Uterus (tissue), 3 donors: ENCODE measurements at regions not wholly inside any gene's neighbourhood (a gene's known extent, or its start where the extent isn't known, plus 50 kb on each side); places are given as distances from the start of the nearest gene placed in this dataset.
"Not testable (repeated sequence)": the region's sequence is repeated elsewhere in the genome, so short reads cannot be mapped to it uniquely, and the experiment has no call there.

Experiments
- DNase-seq, 2 donors: peaks; one replicate each; pipeline ENCODE4 v3.0.0-alpha.2; 2019 to 2020
- H3K27ac ChIP-seq, 2 donors: fragments of 200-600 bp; sonication (generic); 1 replicate in 1 of 2; 2 replicates in 1 of 2; pipeline ENCODE4 v1.5.1; 2016 to 2018
- H3K27me3 ChIP-seq, 2 donors: fragments of 200-600 bp; sonication (generic); one replicate each; pipeline ENCODE4 v1.5.1; 2018 to 2019; ENCODE audit warnings: control low read depth in 1 of 2
- H3K36me3 ChIP-seq, 2 donors: fragments of 200-600 bp; sonication (generic); one replicate each; pipeline ENCODE4 v1.5.1; 2019; ENCODE audit warnings: control low read depth in 1 of 2
- H3K4me1 ChIP-seq, 2 donors: fragments of 200-600 bp; sonication (generic); one replicate each; pipeline ENCODE4 v1.5.1; 2018 to 2019; ENCODE audit warnings: control low read depth in 1 of 2
- H3K4me3 ChIP-seq, 2 donors: fragments of 200-600 bp; sonication (generic); 1 replicate in 1 of 2; 2 replicates in 1 of 2; pipeline ENCODE4 v1.5.1; 2018 to 2019; ENCODE audit warnings: mild to moderate bottlenecking in 1 of 2
- H3K9me3 ChIP-seq, 2 donors: fragments of 200-600 bp; sonication (generic); one replicate each; pipeline ENCODE4 v1.5.1; 2019; ENCODE audit warnings: control low read depth in 1 of 2
- POLR2A ChIP-seq, 2 donors: fragments of 450-650 bp; IDR thresholded peaks; one replicate each; pipeline ENCODE4 v1.6.1; 2016; ENCODE audit warnings: antibody characterized with exemption in 2 of 2, mild to moderate bottlenecking in 1 of 2, moderate library complexity in 1 of 2
- intact Hi-C: fragments of 100-400 bp; cut with DNase I; formaldehyde crosslinking; loops from one replicate; pipeline ENCODE4 v1.15.1; 2023; ENCODE audit warnings: low total_unique reads
- TF ChIP-seq, protein P1 (sequence below), 4 experiments: fragments of 200-600 bp in 2 of 4; fragments of 450-650 bp in 2 of 4; sonication (generic) in 2 of 4; IDR thresholded peaks; one replicate each; pipeline ENCODE4 v1.5.1; 2016 to 2019; ENCODE audit warnings: antibody characterized with exemption in 4 of 4, mild to moderate bottlenecking in 2 of 4, moderate library complexity in 1 of 4
- donor health status: DM: yes; HTN: yes; CAD: no.

DNA sequence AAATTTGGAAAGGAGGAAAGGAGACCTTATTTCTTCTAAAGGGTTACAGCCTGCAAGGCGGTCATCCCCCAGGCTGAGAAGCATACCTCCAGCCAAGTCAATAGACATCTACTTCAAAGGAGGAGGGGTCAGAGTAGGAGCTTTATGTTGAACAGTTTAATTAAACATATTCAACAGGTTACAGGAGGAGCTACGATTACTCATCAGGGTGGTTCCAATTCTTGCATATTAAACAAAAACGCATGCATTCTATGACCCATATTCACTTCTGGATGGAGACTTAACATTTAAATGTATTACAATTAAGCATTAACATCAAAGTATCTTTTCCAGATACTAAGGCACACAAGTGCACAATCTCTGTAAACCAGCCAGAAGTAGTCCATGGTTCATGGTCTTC lies 1955.0 kb downstream of the PCDH9 start:
- no peak overlapping the region for H3K4me3 ChIP-seq
- H3K4me1 ChIP-seq, result no peaks in the 10 kb centered on the region
- no peak for DNase-seq
- no peaks in the 10 kb centered on the region for H3K27me3 ChIP-seq
- TF ChIP-seq, protein P1, sequence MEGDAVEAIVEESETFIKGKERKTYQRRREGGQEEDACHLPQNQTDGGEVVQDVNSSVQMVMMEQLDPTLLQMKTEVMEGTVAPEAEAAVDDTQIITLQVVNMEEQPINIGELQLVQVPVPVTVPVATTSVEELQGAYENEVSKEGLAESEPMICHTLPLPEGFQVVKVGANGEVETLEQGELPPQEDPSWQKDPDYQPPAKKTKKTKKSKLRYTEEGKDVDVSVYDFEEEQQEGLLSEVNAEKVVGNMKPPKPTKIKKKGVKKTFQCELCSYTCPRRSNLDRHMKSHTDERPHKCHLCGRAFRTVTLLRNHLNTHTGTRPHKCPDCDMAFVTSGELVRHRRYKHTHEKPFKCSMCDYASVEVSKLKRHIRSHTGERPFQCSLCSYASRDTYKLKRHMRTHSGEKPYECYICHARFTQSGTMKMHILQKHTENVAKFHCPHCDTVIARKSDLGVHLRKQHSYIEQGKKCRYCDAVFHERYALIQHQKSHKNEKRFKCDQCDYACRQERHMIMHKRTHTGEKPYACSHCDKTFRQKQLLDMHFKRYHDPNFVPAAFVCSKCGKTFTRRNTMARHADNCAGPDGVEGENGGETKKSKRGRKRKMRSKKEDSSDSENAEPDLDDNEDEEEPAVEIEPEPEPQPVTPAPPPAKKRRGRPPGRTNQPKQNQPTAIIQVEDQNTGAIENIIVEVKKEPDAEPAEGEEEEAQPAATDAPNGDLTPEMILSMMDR (IDR thresholded peaks at IDR 0.05), result no peak
- TF ChIP-seq POLR2A (IDR thresholded peaks at IDR 0.05), result no peak
- H3K36me3 ChIP-seq, result no peaks in the 10 kb centered on the region
- no peak overlapping the region for H3K27ac ChIP-seq
- intact Hi-C loops, result no loop called here
- no peaks in the 10 kb centered on the region for H3K9me3 ChIP-seq

- H3K27me3 ChIP-seq, H3K9me3 ChIP-seq, H3K36me3 ChIP-seq, intact Hi-C loops, H3K27ac ChIP-seq, H3K4me1 ChIP-seq, H3K4me3 ChIP-seq, DNase-seq: not testable (repeated sequence)
These were observed 1956.2 kb downstream of the PCDH9 start for GRCh38 chr13:65273811-65274420.

- H3K27me3 ChIP-seq, result no peaks in the 10 kb centered on the region
- TF ChIP-seq, protein P1 (IDR thresholded peaks at IDR 0.05), result no peak
- no peak for TF ChIP-seq POLR2A (IDR thresholded peaks at IDR 0.05)
- H3K27ac ChIP-seq, result no peak overlapping the region
- H3K9me3 ChIP-seq, result no peaks in the 10 kb centered on the region
- DNase-seq, result no peak
- no peaks in the 10 kb centered on the region for H3K4me1 ChIP-seq
- H3K4me3 ChIP-seq, result no peak overlapping the region
- no peaks in the 10 kb centered on the region for H3K36me3 ChIP-seq
- intact Hi-C loops, result no loop called here
These were observed 1962.1 kb downstream of the PCDH9 start for GRCh38 chr13:65268009-65268408.

DNA sequence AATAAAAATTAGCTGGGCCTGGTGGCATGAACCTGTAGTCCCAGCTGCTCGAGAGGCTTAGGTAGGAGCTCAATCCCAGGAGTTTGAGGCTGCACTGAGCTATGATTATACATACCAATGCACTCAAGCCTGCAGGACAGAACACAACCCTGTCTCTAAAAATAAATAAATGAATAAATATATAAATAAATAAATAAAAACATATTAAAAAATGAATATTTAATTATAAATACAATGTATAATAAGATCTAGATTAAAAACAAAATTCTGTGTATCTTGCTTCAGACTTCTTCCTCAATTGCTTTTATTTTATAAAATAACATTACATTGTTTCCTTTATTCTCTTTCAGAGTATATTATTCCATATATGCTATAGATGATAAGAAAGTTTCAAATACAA lies 1964.1 kb downstream of the PCDH9 start:
- intact Hi-C loops, result no loop called here
- no peak for DNase-seq

DNA sequence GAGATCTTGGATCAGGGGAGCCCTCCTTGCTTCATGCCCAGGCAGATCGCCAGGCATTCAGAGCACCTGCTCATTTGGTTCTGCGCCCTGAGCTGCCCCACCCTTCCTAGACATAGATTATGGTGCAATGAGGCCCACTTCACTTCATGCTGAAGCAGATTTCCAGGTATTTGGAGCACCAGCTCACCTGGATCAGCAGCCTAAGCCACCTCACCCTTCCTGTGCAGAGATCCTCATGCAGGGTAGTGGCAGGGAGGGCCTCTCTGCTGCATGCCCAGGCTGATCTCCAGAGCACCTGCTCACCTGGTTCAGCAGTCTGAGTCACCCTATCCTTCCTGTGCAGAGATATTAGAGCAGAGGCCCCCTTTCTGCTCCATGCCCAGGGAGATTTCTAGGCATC lies 1966.1 kb downstream of the PCDH9 start:
- Histone ChIP-seq H3K4me1 (no peaks in the 10 kb centered on the region), H3K27ac (no peak overlapping the region), H3K9me3 (no peaks in the 10 kb centered on the region), H3K36me3 (no peaks in the 10 kb centered on the region), H3K4me3 (no peak overlapping the region), H3K27me3 (no peaks in the 10 kb centered on the region)
- intact Hi-C loops, result no loop called here
- DNase-seq, result no peak
- TF ChIP-seq, protein P1 (IDR thresholded peaks at IDR 0.05), result no peak
- TF ChIP-seq POLR2A (IDR thresholded peaks at IDR 0.05), result no peak

More for the DNA sequence above, 1964.1 kb downstream of the PCDH9 start:
- H3K27ac ChIP-seq, result no peak overlapping the region
- TF ChIP-seq POLR2A (IDR thresholded peaks at IDR 0.05), result no peak
- TF ChIP-seq, protein P1 (IDR thresholded peaks at IDR 0.05), result no peak
- no peaks in the 10 kb centered on the region for H3K4me1 ChIP-seq
- H3K9me3 ChIP-seq, result no peaks in the 10 kb centered on the region
- no peaks in the 10 kb centered on the region for H3K27me3 ChIP-seq
- no peak overlapping the region for H3K4me3 ChIP-seq
- H3K36me3 ChIP-seq, result no peaks in the 10 kb centered on the region
